ENCODE measurements at regions not wholly inside any gene's neighbourhood (a gene's known extent, or its start where the extent isn't known, plus 50 kb on each side); places are given as distances from the start of the nearest gene placed in this dataset.

DNA sequence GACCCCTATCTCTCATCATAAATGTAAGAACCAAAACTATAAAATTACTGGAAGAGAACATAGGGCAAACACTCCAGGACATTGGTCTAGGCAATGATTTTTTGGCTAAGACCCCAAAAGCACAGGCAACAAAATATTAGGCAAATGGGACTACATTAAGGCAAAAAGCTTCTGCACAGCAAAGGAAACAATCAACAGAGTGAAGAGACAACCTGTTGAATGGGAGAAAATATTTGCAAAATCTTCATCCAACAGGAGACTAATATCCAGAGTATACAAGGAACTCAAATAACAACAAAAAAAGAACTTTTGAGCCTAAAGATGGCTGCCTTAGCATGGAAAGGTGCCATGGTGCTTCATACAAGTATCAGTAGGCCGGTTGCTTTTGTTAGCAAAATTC is 111.1 kb upstream of the FMR1 start:
- POLR2A ChIA-PET, result no interaction called here
- no peak overlapping the region for H3K4me3 Mint-ChIP-seq
- H3K27me3 Mint-ChIP-seq, result no peaks in the 10 kb centered on the region

DNA sequence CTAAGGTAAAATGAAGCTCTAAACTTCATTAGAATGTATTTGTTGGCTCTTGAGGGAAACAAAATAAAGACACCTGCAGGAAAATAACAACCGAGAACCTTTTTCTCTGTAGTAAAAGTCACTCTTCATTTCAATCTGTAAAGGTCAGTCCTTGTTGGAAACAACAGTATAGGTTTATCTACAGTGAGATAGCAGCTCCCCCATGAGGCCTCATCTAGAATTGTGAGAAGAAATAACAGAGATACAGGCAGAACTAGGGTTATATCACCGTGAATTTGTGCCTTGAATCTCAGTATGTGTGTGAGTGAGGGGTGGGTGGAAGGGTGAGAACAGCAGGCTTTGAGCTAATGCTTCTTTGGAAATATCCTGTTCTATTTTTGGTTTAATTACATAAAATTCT is 107.8 kb upstream of the FMR1 start:
- POLR2A ChIA-PET, result no interaction called here
- no peak overlapping the region for H3K4me3 Mint-ChIP-seq
- ATAC-seq (no peak), DNase-seq (peak in 1 of 10 donors; percentile 9)
- H3K36me3 Mint-ChIP-seq, result no peaks in the 10 kb centered on the region
- H3K27me3 Mint-ChIP-seq, result no peaks in the 10 kb centered on the region
- no peaks in the 10 kb centered on the region for H3K9me3 Mint-ChIP-seq
- no peaks in the 10 kb centered on the region for H3K4me1 Mint-ChIP-seq
- no peak overlapping the region for H3K27ac Mint-ChIP-seq

More for the DNA sequence above, 111.1 kb upstream of the FMR1 start:
- Mint-ChIP-seq H3K27ac (no peak overlapping the region), H3K36me3 (peaks cover 0 to 3% (median 0%) of the 10 kb centered on the region in 3 donors), H3K9me3 (no peaks in the 10 kb centered on the region), H3K4me1 (no peaks in the 10 kb centered on the region)
- DNase-seq (no peak), ATAC-seq (no peak)

DNA sequence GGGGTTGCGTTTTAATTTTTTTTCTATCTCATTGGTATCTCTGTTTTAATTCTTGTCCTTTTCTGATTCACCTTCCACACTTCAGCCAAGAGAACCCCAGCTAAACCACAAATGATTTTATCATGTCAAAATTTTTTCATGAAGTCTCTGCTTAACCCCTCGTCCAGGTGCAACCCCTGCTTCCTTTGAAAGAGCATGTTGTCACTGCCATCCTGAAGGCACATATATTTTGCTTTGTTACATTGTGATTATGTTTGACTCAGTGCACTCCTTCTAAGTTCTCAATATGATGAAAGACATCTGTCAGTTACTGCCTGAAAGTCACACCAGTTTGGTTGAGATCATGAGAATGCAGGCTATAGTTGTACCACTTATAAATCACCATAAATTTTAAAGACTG is 99.9 kb upstream of the FMR1 start:
- H3K9me3 Mint-ChIP-seq, result no peaks in the 10 kb centered on the region
- H3K4me1 Mint-ChIP-seq, result no peaks in the 10 kb centered on the region
- H3K27me3 Mint-ChIP-seq, result peaks cover 0 to 4% (median 0%) of the 10 kb centered on the region in 5 donors
- H3K36me3 Mint-ChIP-seq, result no peaks in the 10 kb centered on the region
- no peak overlapping the region for H3K27ac Mint-ChIP-seq
- ATAC-seq, result no peak
- POLR2A ChIA-PET, result no interaction called here
- DNase-seq, result no peak
- H3K4me3 Mint-ChIP-seq, result no peak overlapping the region

DNA sequence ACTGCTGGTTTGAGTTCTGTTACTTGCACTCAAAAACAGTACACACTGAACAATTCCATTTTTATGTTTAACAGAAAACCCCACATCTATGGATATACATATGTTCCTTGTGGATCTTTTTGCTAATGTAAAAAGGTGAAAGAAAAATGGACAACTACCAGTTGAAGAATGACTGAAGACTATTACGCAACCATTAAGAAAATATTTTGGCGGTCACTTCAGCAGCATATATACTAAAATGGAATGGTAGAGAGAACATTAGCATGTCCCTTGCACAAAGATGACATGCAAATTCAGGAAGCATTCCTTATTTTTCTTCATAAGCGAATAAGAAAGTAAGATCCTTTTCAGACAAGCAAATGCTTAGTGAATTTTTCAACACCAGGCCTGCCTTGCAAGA is 84.6 kb upstream of the FMR1 start:
- peaks cover 0 to 4% (median 0%) of the 10 kb centered on the region in 5 donors for H3K27me3 Mint-ChIP-seq
- H3K27ac Mint-ChIP-seq, result no peak overlapping the region
- no peaks in the 10 kb centered on the region for H3K4me1 Mint-ChIP-seq
- H3K36me3 Mint-ChIP-seq, result peaks cover 0 to 7% (median 0%) of the 10 kb centered on the region in 3 donors
- ATAC-seq (no peak), DNase-seq (no peak)
- peaks cover 0 to 28% (median 10%) of the 10 kb centered on the region in 9 donors for H3K9me3 Mint-ChIP-seq
- POLR2A ChIA-PET, result no interaction called here
- H3K4me3 Mint-ChIP-seq, result no peak overlapping the region

DNA sequence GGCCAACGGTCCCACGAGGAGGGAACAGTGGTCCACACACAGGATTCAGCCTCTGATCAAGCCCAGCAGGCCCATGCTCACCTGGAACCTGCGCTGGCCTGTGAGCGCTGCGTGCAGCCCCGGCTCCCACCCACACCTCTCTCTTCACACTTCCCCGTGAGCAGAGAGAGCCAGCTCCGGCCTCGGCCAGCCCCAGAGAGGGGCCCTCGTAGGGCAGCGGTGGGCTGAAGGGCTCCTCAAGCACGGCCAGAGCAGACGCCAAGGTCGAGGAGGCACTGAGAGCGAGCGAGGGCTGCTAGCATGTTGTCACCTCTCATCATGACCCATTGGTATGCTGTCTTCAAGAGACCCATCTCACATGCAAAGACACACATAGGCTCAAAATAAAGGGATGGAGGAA is 83.0 kb upstream of the FMR1 start:
- Mint-ChIP-seq H3K9me3 (peaks cover 0 to 25% (median 6%) of the 10 kb centered on the region in 9 donors), H3K4me1 (peaks cover 0 to 2% (median 0%) of the 10 kb centered on the region in 4 donors), H3K27me3 (peaks cover 0 to 3% (median 0%) of the 10 kb centered on the region in 5 donors), H3K27ac (no peak overlapping the region), H3K4me3 (no peak overlapping the region), H3K36me3 (peaks cover 0 to 7% (median 0%) of the 10 kb centered on the region in 3 donors)
- no peak for DNase-seq
- ATAC-seq, result no peak
- POLR2A ChIA-PET, result no interaction called here

DNA sequence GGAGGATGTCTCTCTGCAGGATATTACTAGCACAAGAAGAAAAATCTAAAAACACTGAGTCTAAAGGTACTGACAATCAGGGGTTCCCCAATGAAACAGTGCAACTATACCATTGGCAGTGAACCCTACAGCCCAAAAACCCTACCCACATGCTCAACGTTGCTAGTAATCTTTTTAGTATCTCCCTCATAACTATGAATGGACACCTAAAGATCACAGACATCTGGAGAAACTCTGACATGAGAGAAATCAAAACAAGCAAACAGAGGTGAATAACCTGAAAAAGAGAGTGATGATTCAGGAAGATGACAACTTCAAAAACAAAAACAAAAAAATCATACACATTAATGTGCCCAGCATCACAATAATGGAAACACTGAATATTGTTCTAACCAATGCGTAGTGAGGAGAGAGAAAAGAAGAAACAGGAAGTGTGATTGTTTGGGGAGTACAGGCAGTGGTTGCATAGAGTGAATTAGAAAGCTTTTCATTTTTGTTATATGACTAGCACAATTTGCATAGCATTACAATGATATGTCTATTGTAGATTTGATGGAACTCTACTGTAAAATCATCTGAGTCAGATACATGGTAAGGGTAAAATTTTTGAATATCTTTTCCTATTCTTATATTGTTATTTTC is 78.9 kb upstream of the FMR1 start:
- H3K27ac Mint-ChIP-seq, result no peak overlapping the region
- peaks cover 0 to 7% (median 0%) of the 10 kb centered on the region in 3 donors for H3K36me3 Mint-ChIP-seq
- no peak for DNase-seq
- peaks cover 0 to 23% (median 6%) of the 10 kb centered on the region in 9 donors for H3K9me3 Mint-ChIP-seq
- H3K4me3 Mint-ChIP-seq, result no peak overlapping the region
- no peak for ATAC-seq
- POLR2A ChIA-PET, result no interaction called here
- peaks cover 0 to 2% (median 0%) of the 10 kb centered on the region in 4 donors for H3K4me1 Mint-ChIP-seq
- peaks cover 0 to 8% (median 6%) of the 10 kb centered on the region in 5 donors for H3K27me3 Mint-ChIP-seq

DNA sequence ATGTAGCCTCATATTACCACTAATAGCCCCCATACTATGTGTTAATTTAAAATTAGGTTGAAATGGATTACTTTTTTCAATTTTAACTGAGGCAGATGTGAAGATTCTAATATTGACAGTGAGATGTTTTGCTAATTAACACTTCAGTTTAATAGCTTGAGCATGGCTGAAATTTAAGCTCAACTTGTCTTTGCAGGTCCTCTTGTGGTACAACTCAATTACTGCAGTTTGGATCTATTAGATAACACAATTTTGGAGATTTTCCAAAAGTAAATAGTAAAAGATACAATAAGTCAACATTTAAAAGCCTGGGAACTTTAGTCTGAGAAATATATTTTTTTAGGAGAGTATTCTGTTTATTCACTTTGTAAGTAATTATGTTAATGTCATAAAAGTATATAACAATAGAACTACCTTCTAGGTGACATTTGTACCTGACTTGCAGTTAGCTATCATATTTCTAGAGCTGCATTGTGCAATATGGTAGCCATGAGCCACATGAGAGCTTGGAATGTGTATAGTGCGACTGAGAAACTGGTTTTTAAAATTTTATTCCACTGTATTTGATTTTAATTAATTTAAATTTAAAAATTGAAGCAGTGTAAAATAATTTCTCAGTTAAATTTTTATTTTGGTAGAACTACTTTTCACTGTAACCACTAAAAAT is 73.1 kb upstream of the FMR1 start:
- peaks cover 0 to 9% (median 6%) of the 10 kb centered on the region in 5 donors for H3K27me3 Mint-ChIP-seq
- H3K4me1 Mint-ChIP-seq, result no peaks in the 10 kb centered on the region
- DNase-seq (peak in 1 of 10 donors; percentile 4), ATAC-seq (no peak)
- POLR2A ChIA-PET, result no interaction called here
- no peaks in the 10 kb centered on the region for H3K9me3 Mint-ChIP-seq
- no peak overlapping the region for H3K27ac Mint-ChIP-seq
- H3K4me3 Mint-ChIP-seq, result no peak overlapping the region
- H3K36me3 Mint-ChIP-seq, result no peaks in the 10 kb centered on the region

DNA sequence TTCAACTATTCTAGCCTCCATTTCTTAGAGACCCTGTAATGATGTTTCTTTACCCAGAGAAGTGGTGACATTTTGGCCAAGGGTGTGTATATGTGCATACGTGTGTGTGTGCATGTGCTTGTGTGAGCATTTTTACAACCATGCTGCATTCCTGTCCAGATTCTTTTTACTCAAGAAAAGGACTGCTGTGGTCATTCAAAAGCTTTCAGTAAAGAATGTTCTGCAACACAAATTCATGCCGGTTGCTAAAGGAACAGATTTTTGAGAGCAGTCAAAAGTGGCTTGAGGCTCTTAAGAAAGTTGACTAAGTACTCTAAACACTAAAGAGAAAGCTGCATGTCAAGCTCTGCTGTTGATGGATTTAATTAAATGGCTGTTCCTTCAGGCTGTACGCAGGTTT is 65.0 kb upstream of the FMR1 start:
- DNase-seq (no peak), ATAC-seq (no peak)
- H3K27me3 Mint-ChIP-seq, result peaks cover 0 to 8% (median 0%) of the 10 kb centered on the region in 5 donors
- no peaks in the 10 kb centered on the region for H3K4me1 Mint-ChIP-seq
- no peaks in the 10 kb centered on the region for H3K36me3 Mint-ChIP-seq
- H3K4me3 Mint-ChIP-seq, result no peak overlapping the region
- H3K9me3 Mint-ChIP-seq, result peaks cover 0 to 2% (median 0%) of the 10 kb centered on the region in 9 donors
- no peak overlapping the region for H3K27ac Mint-ChIP-seq
- POLR2A ChIA-PET, result no interaction called here

DNA sequence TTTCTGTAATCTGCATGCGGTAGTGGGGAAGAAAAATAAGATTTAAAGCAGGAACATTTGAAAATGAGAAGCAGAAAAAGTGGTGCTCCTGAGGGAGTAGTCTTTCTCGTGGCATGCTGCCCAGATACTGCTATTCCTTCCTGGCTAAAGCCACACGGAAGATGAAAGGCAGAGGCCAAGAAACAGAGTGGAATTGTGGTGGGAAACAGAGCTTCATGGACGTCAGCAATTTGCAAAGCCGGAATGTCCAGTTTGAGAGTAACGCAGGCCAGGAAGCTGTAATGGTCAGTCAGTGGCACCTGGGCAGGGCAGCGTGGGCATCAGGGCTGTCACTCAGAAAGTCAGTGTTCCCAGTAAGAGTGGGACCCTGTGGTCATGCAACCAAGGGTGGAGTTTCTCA is 63.7 kb upstream of the FMR1 start:
- Mint-ChIP-seq H3K4me1 (no peaks in the 10 kb centered on the region), H3K27me3 (peaks cover 0 to 5% (median 0%) of the 10 kb centered on the region in 5 donors), H3K36me3 (no peaks in the 10 kb centered on the region), H3K27ac (no peak overlapping the region), H3K9me3 (peaks cover 0 to 2% (median 0%) of the 10 kb centered on the region in 9 donors), H3K4me3 (no peak overlapping the region)
- POLR2A ChIA-PET, result no interaction called here
- DNase-seq, result no peak
- ATAC-seq, result no peak

DNA sequence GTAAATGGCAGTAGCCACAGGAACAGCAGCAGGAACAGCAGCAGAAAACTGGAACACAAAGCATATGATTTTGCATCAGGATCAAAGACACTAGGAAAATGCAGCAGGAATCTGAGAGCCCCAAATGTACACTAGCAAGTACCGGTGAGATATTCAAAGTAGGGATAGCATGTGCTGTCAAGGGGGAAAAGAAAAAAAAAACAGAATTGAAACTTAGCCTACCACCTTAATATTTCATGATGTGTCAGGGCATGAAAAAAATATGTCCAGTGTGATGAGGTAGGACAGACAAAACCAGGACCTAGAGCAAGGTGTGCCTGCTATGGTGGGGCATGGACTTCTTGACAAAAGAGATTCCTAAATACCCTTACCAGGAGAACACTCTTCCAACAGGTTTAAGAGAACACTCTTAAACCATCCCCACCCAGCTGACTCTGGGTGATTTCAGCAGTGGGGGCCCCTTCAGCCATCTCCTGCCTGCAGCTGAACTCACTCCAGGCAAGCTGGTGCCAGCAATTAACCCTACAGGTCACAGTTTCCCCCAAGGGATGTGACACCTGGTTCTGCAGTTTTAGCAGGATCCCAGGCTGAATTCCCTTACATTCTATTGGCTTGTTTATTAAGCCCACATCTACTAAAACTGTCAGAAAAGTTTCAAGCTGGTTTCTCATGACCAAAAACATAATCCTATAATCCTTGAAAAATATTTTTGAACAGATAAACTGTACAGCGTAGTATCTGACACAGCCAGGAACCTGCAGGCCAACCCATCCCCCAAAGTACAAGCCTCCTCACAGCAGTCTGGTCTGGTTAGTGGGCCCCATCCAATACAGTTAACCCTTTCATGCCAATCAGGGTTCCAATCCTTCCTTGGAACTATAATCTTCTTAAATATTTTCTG is 62.9 kb upstream of the FMR1 start:
- no peak for ATAC-seq
- Mint-ChIP-seq H3K27ac (no peak overlapping the region), H3K9me3 (peaks cover 0 to 2% (median 0%) of the 10 kb centered on the region in 9 donors), H3K4me3 (no peak overlapping the region), H3K27me3 (peaks cover 0 to 4% (median 0%) of the 10 kb centered on the region in 5 donors), H3K36me3 (no peaks in the 10 kb centered on the region), H3K4me1 (no peaks in the 10 kb centered on the region)
- no peak for DNase-seq
- POLR2A ChIA-PET, result no interaction called here

DNA sequence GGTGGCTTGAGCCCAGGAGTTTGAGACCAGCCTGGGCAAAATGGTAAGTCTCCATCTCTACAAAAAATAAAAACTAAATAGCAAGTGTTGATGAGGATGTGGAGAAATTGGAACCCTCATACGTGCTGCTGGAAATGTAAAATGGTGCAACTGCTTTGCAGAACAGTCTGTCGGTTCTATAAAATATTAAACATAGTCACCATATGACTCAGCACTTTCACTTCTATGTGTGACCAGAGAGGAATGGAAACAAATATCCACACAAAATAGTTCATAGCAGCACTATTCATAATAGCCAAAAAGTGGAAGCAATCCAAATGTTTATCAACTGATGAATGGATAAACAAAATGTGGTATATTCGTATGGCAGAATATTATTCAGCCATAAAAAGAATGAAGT is 60.8 kb upstream of the FMR1 start:
- Mint-ChIP-seq H3K36me3 (no peaks in the 10 kb centered on the region), H3K4me1 (no peaks in the 10 kb centered on the region), H3K27me3 (peaks cover 0 to 4% (median 0%) of the 10 kb centered on the region in 5 donors), H3K27ac (no peak overlapping the region), H3K9me3 (no peaks in the 10 kb centered on the region), H3K4me3 (no peak overlapping the region)
- no peak for DNase-seq
- ATAC-seq, result no peak
- POLR2A ChIA-PET, result no interaction called here

DNA sequence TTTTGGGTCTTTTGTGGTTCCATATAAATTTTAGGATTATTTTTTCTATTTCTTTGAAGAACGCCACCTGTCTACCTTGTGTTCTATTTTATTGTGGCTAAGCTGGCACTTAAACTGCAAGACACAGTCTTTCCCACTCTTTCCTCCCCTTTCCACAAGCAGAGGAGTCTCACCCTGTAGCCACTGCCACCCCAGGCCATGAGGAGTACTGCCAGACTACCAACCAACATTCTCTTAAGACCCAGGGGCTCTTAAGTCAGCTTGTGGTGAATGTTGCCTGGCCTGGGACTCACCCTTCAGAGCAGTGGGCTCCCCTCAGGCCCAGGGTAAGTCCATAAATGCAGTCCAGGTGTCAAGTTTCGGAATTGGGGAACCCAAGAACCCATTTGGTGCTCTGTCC is 58.0 kb upstream of the FMR1 start:
- Mint-ChIP-seq H3K27ac (no peak overlapping the region), H3K4me3 (no peak overlapping the region), H3K9me3 (no peaks in the 10 kb centered on the region), H3K36me3 (no peaks in the 10 kb centered on the region), H3K4me1 (no peaks in the 10 kb centered on the region), H3K27me3 (no peaks in the 10 kb centered on the region)
- DNase-seq, result no peak
- POLR2A ChIA-PET, result no interaction called here
- no peak for ATAC-seq

DNA sequence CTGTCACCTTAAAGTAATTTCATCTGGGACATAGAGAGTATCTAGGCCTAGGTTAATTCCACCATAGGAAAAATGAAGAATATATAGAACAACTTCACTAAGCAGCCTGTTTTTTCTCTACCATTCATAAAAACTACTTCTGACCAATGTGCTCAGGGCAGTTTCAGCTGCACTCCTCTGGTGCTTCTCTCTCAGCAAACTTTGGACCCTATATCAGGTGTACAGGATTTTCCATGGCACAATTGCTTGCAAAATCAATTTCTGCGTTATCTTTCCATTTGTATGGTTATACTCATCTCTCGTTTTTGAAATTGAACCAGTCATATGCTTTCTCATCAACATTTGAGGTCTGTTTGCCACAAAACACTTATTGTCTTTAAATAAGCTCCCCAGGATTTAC is 52.1 kb upstream of the FMR1 start:
- no peaks in the 10 kb centered on the region for H3K4me1 Mint-ChIP-seq
- POLR2A ChIA-PET, result no interaction called here
- no peak for DNase-seq
- peaks cover 0 to 5% (median 0%) of the 10 kb centered on the region in 5 donors for H3K27me3 Mint-ChIP-seq
- H3K36me3 Mint-ChIP-seq, result no peaks in the 10 kb centered on the region
- H3K9me3 Mint-ChIP-seq, result peaks cover 0 to 2% (median 0%) of the 10 kb centered on the region in 9 donors
- H3K4me3 Mint-ChIP-seq, result no peak overlapping the region
- H3K27ac Mint-ChIP-seq, result no peak overlapping the region
- ATAC-seq, result no peak

Data from naive thymus-derived CD8-positive, alpha-beta T cell (primary cell).